HG03354 (cell line): ENCODE measurements at regions not wholly inside any gene's neighbourhood (a gene's known extent, or its start where the extent isn't known, plus 50 kb on each side); places are given as distances from the start of the nearest gene placed in this dataset.
"Not testable (repeated sequence)": the region's sequence is repeated elsewhere in the genome, so short reads cannot be mapped to it uniquely, and the experiment has no call there.

Source experiments
- ATAC-seq: cut with Tn5 transposase; IDR thresholded peaks from one replicate; pipeline ENCODE4 v1.9.1; 2021; ENCODE audit warnings: mild to moderate bottlenecking; ENCODE audit not compliant: unreplicated experiment, poor library complexity, severe bottlenecking

DNA sequence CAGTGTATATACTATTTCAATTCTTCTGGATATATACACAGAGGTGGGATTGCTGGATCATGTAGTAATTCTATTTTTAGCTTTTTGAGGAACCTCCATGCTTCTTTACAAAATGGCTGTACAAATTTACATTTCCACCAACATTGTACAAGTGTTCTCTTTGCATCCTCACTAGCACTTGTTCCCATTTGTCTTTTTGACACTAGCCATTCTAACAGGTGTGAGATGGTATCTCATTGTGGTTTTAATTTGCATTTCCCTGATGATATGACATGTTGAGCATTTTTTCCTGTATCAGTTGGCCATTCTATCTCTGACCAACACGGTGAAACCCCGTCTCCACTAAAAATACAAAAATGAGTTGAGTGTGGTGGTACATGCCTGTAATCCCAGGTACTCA lies 68.1 kb upstream of the PMEPA1 start:
- ATAC-seq, result no peak

DNA sequence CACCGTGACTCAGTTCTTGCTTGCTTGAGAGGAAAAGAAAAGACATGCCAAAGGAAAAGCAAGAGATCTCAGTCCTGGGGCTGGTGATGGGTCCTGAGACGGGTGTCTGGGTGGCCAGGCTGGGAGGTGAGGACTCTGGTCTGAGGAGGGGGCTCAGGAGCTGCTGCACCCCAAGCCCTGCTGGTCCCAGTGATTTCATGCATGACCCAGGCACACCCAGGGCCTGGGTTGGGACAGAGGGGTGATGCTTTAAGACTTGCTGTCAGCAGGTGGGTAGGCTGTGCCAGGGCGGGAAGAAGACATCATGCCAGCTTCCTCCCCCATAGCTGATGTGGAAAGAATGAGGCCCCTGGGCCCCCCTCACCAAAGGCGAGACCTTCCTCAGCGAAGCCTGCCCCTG lies 65.1 kb upstream of the PMEPA1 start:
- no peak for ATAC-seq

DNA sequence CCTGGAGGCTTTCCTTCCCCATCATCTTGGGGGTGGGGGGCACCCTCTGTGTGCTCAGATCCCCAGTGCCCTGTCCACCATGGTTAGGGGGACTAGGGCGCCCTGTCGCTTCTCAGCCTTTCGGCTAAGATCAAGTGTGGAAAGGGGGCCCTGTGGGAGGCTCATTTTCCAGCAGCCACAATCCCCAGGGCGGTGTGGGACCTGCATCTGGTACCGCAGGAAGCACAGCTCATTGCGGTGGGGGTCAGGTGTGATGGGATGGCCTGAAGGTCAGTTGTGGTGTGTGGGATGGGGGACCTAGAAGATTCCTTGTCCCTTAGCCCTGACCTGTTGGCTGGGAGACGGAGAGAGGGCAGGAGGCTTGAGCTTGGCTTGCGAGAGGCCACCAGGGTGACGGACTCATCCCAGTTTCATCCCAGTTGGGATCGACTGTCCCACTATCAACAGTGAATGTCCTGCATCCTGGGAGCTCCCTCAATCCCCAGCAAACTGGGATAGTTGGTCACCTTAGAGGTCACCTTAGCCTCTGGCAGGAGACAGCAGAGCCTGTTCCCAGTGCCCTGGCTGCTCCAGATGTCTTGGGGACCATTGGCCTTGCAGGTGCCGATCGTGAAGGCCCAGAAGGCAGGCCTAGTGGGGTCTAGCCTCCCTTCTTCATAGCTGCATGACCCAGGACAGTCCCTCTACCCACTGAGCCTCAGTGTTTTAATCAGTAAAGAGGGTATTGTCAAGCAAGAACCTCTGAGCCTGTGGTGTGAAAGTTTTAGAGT lies 64.5 kb upstream of the PMEPA1 start:
- no peak for ATAC-seq

DNA sequence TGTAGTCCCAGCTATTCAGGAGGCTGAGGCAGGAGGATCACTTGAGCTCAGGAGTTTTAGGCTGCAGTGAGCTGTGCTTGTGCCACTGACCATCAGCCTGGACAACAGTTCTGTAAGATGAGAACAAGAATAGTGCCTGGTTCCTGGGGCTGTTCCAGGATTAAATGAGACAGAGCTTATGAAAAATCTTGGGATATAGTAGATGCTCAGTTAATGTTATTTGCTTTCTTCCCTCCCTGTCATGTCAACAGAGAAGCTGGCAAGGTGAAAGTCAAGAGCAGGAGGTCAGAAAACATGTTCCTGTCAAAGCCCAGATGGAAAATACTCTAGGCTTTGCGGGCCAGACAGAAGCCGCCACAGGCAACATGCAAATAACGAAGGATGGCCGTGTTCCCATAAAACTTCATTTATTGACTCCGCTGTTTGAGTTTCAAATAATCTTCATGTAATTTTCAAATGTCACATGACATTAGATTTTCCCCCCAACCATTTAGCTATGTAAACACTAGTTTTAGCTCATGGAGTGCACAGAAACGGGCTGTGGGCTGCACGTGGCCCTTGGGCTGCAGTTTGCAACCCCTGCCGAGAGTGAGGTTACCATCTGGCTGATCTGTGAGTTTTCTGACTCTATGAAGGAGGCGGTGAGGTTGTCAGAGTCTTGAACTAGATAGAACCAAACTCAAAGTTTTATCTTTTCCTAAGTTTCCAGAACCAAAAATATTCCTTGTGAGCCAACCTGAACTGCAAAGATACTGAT lies 63.4 kb upstream of the PMEPA1 start:
- ATAC-seq, result no peak

DNA sequence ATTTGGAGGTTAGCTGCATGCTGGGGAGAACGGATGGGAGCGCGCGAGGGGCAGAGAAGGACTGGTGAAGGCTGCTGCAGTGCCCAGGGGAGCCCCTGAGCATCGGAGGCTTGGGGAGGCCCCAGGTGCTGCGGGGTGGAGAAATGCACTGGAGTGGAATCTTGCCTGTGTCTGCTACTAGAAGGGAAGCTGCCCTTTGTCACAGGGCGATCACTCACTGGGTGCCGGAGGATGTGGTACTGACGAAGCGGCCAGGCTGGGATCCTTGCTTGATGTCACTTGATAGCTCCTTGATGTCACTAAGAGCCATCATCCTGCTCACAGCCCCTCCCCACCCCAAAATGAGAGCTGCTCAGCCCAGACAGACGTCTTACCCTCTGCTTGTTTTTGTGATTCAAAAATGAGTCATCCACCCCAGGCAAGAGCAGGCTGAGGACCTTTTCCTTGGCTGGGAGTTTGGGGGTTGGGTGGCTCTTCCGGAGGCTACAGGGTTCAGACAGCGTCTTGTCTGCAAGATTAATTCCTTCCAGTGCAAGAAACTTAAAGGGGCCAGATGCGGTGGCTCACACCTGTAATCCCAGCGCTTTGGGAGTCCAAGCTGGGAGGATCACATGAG lies 62.6 kb upstream of the PMEPA1 start:
- no peak for ATAC-seq

DNA sequence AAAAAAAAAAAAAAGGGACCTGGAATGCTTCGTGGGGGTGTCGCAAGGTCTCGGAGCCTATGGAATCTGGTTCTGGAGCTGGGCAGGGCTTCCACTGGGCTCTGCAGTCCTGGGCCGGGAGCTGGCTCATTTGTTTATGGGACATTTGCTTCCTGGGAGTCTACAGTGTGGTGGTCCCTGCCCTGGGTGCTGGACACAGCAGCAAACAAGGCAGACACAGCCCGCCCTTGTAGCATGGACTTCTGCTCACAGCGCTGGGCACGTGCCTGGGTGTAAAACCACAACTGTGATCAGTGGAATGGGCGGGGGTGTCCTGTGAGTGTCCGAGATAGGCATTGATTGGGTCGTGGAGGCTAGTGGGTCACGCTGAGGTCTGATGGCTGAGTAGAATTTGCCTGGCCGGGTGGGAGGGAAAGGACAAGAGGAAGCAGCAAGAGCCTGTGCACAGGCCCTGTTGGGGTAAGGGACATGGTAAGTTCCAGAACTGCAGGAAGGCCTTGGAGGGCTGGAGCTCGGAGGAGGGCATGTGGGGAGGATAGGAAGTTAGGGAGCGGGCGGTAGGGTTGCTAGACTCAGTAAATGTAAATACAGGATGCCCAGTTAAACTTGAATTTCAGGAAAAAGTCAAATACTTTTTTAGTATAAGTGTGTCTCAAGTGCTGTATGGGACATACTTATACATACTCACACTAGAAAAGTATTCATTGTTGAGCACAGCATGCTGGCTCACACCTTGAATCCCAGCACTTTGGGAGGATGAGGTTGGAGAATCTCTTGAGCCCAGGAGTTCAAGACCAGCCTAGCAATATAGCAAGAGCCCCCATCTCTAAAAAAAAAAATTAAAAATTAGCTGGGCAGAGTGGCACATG lies 61.3 kb upstream of the PMEPA1 start:
- ATAC-seq, result no peak

DNA sequence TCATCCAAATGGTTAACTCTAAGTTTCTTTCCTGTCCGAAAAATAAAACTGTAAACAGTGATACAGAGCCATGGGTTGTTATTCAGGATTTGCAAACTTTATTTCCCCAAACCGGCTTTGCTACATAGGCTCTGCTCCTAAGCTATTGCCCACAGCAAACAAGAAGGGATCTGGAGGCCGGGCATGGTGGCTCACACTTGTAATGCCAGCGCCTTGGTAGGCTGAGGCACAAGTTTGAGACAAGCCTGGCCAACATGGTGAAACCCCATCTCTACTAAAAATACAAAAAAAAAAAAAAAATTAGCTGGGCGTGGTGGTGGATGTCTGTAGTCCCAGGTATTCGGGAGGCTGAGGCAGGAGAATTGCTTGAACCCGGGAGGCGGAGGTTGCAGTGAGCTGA lies 60.6 kb upstream of the PMEPA1 start:
- ATAC-seq, result not testable (repeated sequence)

DNA sequence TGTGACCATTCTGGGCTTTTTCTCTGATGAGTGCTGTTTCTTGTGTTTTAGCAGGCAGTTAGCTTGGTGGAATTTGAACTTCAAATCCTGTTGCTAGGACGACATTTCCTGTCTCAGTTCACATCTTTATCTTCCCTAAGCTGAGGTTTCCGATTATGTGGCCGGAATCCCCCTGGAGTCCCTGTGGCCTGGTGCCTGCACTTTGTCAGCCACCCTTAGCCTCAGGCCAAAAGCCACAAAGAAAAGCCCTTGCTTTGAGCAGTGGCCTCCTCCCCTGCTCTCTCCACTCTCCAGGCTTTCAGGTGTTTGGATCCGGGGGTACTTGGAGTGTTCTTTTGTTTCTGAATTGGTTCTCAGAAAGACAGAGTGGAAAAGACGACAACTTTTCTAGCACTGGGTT lies 59.9 kb upstream of the PMEPA1 start:
- no peak for ATAC-seq

DNA sequence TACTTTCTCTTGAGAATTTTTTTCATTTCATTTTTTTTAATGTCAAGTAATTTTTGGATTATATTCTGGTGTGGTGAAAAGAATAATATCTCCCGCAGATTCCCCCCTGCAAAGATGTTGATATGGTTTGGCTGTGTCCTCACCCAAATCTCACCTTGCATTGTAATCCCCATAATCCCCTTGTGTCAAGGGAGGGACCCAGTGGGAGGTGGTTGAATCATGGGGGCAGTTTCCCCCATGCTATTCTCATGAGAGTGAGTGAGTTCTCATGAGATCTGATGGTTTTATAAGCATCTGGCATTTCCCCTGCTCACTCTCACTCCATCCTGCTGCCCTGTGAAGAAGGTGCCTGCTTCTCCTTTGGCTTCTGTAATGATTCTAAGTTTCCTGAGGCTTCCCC lies 58.7 kb upstream of the PMEPA1 start:
- no peak for ATAC-seq

DNA sequence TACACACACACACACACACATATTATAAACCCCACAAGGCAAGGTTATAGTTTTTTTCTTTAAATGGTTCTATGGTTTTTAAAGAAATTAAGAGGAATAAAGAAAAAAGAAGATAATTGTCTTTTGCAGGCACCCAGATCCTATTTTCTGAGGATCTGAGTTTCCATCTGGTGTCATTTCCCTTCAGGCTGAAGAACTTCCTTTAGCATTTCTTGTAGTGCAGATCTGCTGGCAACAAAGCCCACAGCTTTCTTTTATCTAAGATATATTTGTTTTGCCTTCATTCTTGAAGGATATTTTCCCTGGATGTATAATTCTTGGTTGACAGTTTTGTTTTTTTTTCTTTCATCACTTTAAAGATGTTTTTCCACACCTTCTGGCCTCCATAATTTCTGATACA lies 57.6 kb upstream of the PMEPA1 start:
- ATAC-seq, result no peak

DNA sequence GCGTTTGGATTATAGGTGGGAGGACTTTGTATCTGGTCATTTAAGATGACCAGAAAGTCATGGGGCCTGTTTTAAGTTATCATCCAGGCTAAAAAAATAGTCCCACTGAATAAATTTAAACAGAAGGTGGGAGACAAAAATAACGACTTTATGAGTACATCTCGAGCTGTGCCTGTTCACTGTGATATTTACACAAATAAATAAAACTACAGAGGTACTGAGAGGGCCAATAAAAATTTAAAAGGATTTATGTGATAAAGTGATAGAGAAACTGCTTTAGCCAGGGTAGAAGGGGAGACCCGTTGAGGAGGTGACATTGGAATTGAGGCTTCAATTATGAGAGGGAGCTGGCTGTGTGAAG lies 53.4 kb upstream of the PMEPA1 start:
- no peak for ATAC-seq

DNA sequence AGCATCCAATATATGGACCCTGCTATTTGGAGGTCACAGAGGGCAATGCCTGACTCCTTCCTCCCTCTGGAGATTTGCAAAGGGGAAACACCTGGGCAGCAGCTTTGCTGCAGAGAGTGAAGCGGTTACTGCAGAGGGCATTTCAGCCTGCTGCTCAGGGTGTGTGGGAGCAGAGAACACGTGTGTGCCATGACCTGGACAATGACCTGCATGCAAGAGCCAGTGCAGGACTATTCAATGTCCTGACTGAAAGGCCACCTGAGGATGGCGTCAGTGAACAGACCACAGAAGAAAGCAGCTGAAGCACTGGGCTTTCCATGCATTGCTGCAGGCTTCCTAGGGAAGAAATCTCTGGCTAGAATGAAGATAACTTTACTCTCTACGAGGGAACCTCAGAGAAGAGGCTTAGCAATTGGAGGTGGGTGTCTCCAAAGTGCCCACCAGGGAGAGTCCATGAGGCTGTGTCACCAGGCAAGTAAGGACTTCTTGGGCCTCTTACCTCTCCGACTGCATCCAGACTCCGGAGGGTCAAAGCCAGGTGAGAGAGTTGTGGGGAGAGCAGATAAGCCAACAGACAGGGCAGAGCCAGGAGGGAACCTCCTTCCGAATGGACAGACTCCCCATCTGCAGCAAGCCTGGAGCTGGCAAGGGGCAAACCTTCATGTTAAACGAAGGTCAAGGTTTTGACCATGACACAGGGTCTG lies 52.9 kb upstream of the PMEPA1 start:
- no peak for ATAC-seq

DNA sequence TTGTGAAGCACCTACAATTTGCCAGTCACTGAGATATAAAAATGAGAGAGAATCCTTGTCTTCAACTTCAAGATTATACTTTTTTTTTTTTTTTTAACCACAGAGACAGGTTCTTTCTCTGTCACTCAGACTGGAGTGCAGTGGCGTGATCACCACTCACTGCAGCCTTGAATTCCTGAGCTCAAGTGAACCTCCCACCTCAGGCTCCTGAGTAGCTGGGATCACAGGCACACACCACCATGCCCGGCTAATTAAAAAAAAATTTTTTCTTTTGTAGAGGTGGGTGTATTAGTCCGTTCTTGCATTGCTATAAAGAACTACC lies 51.6 kb upstream of the PMEPA1 start:
- ATAC-seq, result no peak

DNA sequence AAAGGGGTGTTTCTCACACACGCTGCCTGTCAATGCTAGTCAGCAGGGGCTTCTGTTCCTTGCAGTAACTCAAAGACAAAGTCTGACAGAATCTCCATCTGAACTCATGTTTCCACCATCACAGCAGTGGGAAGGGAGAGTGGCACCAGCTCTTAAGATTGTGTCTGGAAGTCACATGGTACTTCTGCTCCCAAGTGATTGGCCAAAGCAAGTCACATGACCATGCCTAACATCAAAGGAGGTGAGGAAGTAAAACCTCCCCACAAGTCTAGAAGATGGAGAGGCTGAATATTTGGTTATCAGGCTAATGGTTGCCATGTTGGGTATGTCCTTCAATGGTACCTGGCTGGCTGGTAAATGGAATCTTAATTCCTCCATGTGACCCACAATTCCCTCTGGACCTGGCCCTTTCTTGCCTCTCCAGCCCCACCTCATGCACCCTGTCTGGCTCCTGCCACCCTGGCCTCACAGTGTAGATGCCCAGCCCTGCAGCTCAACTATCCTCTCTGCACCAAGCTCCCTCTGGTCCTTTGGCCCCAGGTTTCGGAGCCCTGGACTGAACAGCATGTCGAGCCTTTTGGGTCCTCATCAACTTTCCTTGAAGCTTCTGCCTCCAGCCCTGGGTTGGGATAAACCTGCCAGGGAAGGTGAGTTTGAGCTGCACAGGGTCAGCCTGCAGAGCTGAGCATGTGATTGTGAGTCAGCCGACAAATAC lies 51.0 kb upstream of the PMEPA1 start:
- no peak for ATAC-seq

DNA sequence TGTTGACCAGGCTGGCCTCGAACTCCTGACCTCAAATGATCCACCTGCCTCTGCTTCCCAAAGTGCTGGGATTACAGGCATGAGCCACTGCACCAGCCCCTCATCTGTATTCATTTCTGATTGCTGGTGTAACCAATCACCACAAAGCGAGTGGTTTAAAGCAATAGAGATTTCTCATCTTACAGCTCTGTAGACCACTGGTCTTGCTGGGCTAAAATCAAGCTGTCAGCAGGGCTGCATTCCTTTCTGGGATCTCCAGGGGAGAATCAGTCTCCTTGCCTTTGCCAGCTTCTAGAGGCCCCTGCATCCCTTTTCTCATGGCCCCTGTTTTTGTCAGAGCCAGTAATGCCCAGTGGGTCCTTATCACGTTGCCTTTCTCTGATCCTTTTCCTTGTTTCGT lies 49.9 kb upstream of the PMEPA1 start:
- no peak for ATAC-seq
